Erythroblast (primary cell): ENCODE measurements at regions not wholly inside any gene's neighbourhood (a gene's known extent, or its start where the extent isn't known, plus 50 kb on each side); places are given as distances from the start of the nearest gene placed in this dataset.

Experiments
- DNase-seq, 2 experiments: peaks; one replicate each; lab custom pipeline; 2025; lab: John Stamatoyannopoulos, UW
- GATA1 ChIP-seq: IDR thresholded peaks from 2 replicates; pipeline ENCODE4 v1.6.1; 2011; ENCODE audit warnings: low read depth, mild to moderate bottlenecking, control low read depth, low read length, moderate library complexity
- POLR2A ChIP-seq: IDR thresholded peaks from 2 replicates; pipeline ENCODE4 v1.6.1; 2011; ENCODE audit warnings: mild to moderate bottlenecking, low read length

- TF ChIP-seq POLR2A (no peak), GATA1 (no peak)
- DNase-seq, result peak in 1 of 2 experiments; percentile 8
Measured at GRCh38 chr13:77979721-77980385, 61.2 kb upstream of the EDNRB start.

GRCh38 chr13:77975358-77976042 lies 56.9 kb upstream of the EDNRB start:
- peak; percentile 34 to 73 for DNase-seq

DNA sequence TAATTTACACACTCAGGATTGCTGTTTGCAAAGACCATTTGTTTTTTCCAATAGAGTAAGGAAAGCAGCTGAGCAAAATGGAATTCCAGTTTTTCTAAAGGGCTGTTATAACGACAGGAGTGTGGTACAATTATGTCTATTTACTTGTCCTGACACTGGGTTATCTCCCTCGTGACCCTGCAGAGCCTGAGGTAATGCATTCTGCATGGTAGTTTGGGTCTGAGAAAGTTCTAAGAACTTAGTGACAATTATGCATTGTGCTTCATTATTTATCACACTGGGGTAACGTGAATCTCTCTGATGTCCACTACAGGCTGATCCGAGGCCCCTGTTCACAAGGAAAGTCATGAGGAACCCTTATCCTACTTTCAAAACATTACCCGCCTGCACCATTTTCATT lies 50.7 kb upstream of the EDNRB start:
- TF ChIP-seq POLR2A, result no peak
- no peak for TF ChIP-seq GATA1

More at GRCh38 chr13:77975358-77976042, 56.9 kb upstream of the EDNRB start:
- no peak for TF ChIP-seq GATA1
- no peak for TF ChIP-seq POLR2A

More for the DNA sequence above, 50.7 kb upstream of the EDNRB start:
- no peak for DNase-seq
